Thoracic aorta (tissue), 2 donors: ENCODE measurements at regions not wholly inside any gene's neighbourhood (a gene's known extent, or its start where the extent isn't known, plus 50 kb on each side); places are given as distances from the start of the nearest gene placed in this dataset.

Experiments
- ATAC-seq: fragments of 150-250 bp; one replicate; pipeline ENCODE4 v1.8.0; 2017; ENCODE audit warnings: low read depth; ENCODE audit not compliant: insufficient number of reproducible peaks, low FRiP score
- DNase-seq: peaks from one replicate; pipeline ENCODE4 v3.0.0-alpha.2; 2020; ENCODE audit warnings: low spot score
- H3K27ac ChIP-seq, 2 donors: fragments of 200-600 bp; sonication (generic); 1 replicate in 1 of 2; 2 replicates in 1 of 2; pipeline ENCODE4 v1.5.1; 2016; ENCODE audit warnings: mild to moderate bottlenecking in 2 of 2, moderate library complexity in 2 of 2
- H3K27me3 ChIP-seq: fragments of 200-600 bp; sonication (generic); replicated peaks from 2 replicates; pipeline ENCODE4 v1.6.0; 2016; ENCODE audit warnings: mild to moderate bottlenecking; ENCODE audit not compliant: insufficient read depth
- H3K36me3 ChIP-seq: fragments of 200-600 bp; sonication (generic); one replicate; pipeline ENCODE4 v1.5.1; 2016
- H3K4me1 ChIP-seq, 2 donors: fragments of 200-600 bp; sonication (generic); 1 replicate in 1 of 2; 2 replicates in 1 of 2; pipeline versions ENCODE4 v1.5.1 to v1.6.0; 2016; ENCODE audit warnings: low read depth in 2 of 2, mild to moderate bottlenecking in 1 of 2; ENCODE audit not compliant: control insufficient read depth in 1 of 2
- H3K4me3 ChIP-seq: fragments of 200-600 bp; sonication (generic); 2 replicates; pipeline ENCODE4 v1.5.1; 2016; ENCODE audit warnings: mild to moderate bottlenecking
- H3K9me3 ChIP-seq: fragments of 200-600 bp; sonication (generic); 2 replicates; pipeline ENCODE4 v1.5.1; 2016
- TF ChIP-seq, protein P1 (sequence below): fragments of 200-600 bp; sonication (generic); IDR thresholded peaks from one replicate; pipeline ENCODE4 v1.5.1; 2019; ENCODE audit warnings: antibody characterized with exemption

GRCh38 chr6:22752522-22752921 lies 183.2 kb downstream of the HDGFL1 start:
- Histone ChIP-seq H3K9me3 (no peaks in the 10 kb centered on the region), H3K36me3 (no peaks in the 10 kb centered on the region), H3K27me3 (no peaks in the 10 kb centered on the region), H3K4me1 (no peaks in the 10 kb centered on the region), H3K4me3 (no peak overlapping the region), H3K27ac (no peak overlapping the region)
- ATAC-seq (no peak), DNase-seq (no peak)
- TF ChIP-seq, protein P1, sequence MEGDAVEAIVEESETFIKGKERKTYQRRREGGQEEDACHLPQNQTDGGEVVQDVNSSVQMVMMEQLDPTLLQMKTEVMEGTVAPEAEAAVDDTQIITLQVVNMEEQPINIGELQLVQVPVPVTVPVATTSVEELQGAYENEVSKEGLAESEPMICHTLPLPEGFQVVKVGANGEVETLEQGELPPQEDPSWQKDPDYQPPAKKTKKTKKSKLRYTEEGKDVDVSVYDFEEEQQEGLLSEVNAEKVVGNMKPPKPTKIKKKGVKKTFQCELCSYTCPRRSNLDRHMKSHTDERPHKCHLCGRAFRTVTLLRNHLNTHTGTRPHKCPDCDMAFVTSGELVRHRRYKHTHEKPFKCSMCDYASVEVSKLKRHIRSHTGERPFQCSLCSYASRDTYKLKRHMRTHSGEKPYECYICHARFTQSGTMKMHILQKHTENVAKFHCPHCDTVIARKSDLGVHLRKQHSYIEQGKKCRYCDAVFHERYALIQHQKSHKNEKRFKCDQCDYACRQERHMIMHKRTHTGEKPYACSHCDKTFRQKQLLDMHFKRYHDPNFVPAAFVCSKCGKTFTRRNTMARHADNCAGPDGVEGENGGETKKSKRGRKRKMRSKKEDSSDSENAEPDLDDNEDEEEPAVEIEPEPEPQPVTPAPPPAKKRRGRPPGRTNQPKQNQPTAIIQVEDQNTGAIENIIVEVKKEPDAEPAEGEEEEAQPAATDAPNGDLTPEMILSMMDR, result no peak

DNA sequence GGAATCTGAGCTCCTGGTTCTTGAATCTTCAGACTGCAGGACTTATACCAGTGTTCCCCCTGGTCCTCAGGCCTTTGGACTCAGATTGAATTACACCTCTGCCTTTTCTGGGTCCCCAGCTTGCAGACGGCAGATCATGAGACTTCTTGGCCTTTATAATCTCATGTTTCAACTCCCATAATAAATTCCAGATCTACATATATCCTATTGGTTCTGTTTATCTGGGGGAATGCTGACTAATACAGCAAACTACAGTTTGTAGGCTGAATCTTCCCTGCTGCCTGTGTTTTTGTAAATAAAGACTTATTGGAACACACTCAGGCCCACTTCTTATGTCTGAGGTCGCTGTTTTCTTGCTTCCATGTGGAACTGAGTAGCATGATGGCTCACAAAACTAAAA lies 184.7 kb downstream of the HDGFL1 start:
- H3K4me1 ChIP-seq, result no peaks in the 10 kb centered on the region
- H3K4me3 ChIP-seq, result no peak overlapping the region
- H3K9me3 ChIP-seq, result no peaks in the 10 kb centered on the region
- no peak overlapping the region for H3K27ac ChIP-seq
- ATAC-seq (no peak), DNase-seq (no peak)
- TF ChIP-seq, protein P1, result no peak
- H3K27me3 ChIP-seq, result no peaks in the 10 kb centered on the region
- H3K36me3 ChIP-seq, result no peaks in the 10 kb centered on the region

GRCh38 chr6:22755605-22756004 lies 186.2 kb downstream of the HDGFL1 start:
- DNase-seq (no peak), ATAC-seq (no peak)
- TF ChIP-seq, protein P1, result no peak
- no peak overlapping the region for H3K4me3 ChIP-seq
- no peaks in the 10 kb centered on the region for H3K27me3 ChIP-seq
- no peaks in the 10 kb centered on the region for H3K36me3 ChIP-seq
- no peaks in the 10 kb centered on the region for H3K9me3 ChIP-seq
- no peaks in the 10 kb centered on the region for H3K4me1 ChIP-seq
- H3K27ac ChIP-seq, result no peak overlapping the region

GRCh38 chr6:22756365-22756764 lies 187.0 kb downstream of the HDGFL1 start:
- DNase-seq (no peak), ATAC-seq (no peak)
- Histone ChIP-seq H3K4me3 (no peak overlapping the region), H3K36me3 (no peaks in the 10 kb centered on the region), H3K9me3 (no peaks in the 10 kb centered on the region), H3K27ac (no peak overlapping the region), H3K27me3 (no peaks in the 10 kb centered on the region), H3K4me1 (no peaks in the 10 kb centered on the region)
- TF ChIP-seq, protein P1, result no peak

- Histone ChIP-seq H3K27me3 (no peaks in the 10 kb centered on the region), H3K36me3 (no peaks in the 10 kb centered on the region), H3K4me3 (no peak overlapping the region), H3K27ac (no peak overlapping the region), H3K4me1 (no peaks in the 10 kb centered on the region), H3K9me3 (no peaks in the 10 kb centered on the region)
- ATAC-seq, result no peak
- no peak for DNase-seq
- TF ChIP-seq, protein P1, result no peak
Observed at GRCh38 chr6:22764496-22764895, 195.1 kb downstream of the HDGFL1 start.
